HG03045 (cell line): ENCODE measurements at regions not wholly inside any gene's neighbourhood (a gene's known extent, or its start where the extent isn't known, plus 50 kb on each side); places are given as distances from the start of the nearest gene placed in this dataset.

Experiments
- ATAC-seq: cut with Tn5 transposase; IDR thresholded peaks from one replicate; pipeline ENCODE4 v1.9.1; 2021; ENCODE audit warnings: mild to moderate bottlenecking, moderate library complexity; ENCODE audit not compliant: unreplicated experiment

- no peak for ATAC-seq
These were observed 95.0 kb upstream of the GIMD1 start for GRCh38 chr4:106463622-106464021.

GRCh38 chr4:106454581-106454980 lies 86.0 kb upstream of the GIMD1 start:
- ATAC-seq, result no peak

GRCh38 chr4:106454021-106454420 lies 85.4 kb upstream of the GIMD1 start:
- ATAC-seq, result no peak

- no peak for ATAC-seq
These were observed 82.5 kb upstream of the GIMD1 start for GRCh38 chr4:106451091-106451490.

- ATAC-seq, result no peak
These were observed 81.7 kb upstream of the GIMD1 start for GRCh38 chr4:106450249-106450648.

GRCh38 chr4:106444557-106444956 lies 76.0 kb upstream of the GIMD1 start:
- no peak for ATAC-seq

GRCh38 chr4:106430797-106431196 lies 62.2 kb upstream of the GIMD1 start:
- ATAC-seq, result no peak

DNA sequence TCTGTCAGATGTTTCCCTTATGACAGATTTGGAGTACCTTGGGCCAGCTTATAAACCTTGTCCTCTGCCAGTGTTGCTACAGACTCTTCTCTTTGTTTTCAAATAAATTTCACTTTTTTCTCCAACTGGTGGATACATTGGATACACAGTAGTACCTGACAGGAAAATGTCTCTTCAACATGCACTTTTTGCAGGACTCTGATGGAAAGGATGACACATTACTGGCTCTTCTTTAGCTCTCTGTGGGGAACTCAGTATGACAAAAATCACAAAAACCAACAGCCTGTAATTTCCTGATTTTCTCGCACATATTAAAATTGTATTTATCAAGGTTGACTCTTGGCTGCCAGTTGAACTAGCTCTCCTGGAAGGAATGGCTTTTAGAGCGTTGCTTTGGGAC lies 61.3 kb upstream of the GIMD1 start:
- ATAC-seq, result no peak

- no peak for ATAC-seq
These were observed 57.5 kb upstream of the GIMD1 start for GRCh38 chr4:106426069-106426468.

DNA sequence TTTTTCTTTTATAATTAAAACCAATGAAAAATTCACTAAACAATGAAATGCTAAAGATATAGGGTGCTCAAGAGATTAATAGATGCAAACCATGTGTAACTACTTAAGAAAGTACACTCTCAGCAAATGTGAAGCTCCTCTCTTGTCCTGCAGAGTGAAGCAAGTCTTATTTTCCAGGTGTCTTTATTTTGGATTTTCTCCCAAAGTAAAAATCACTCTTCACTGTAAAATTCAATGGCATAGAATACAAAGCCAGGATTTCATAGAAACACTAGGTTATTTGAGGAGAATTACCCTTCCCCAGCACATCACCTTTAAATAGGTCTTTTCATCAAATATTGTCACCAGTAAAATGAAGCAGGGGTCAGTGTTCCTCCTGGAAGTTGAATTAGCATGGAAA lies 57.0 kb upstream of the GIMD1 start:
- no peak for ATAC-seq

DNA sequence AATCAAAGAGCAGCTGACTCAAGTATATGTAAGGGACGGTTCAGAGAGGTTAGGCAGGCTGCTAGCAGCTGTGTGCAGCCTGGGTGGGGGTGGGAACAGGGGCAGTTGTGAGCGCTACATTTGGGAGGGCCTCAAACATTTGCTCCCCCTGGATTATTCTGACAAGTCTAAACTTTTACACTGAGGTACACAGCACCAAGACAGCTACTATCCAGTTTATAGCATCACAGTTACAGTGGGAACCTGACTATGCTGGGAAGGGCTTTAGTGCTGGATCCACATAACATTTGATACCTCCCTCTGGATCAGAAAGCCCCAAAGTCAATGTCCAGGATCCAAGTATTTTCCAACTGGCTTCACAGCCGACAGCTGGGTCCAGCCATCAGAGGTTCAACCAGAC lies 55.8 kb upstream of the GIMD1 start:
- no peak for ATAC-seq

GRCh38 chr4:106423791-106424190 lies 55.2 kb upstream of the GIMD1 start:
- no peak for ATAC-seq

- no peak for ATAC-seq
These were observed 54.2 kb upstream of the GIMD1 start for GRCh38 chr4:106422766-106423165.

- ATAC-seq, result no peak
These were observed 53.1 kb upstream of the GIMD1 start for GRCh38 chr4:106421441-106422296.

- no peak for ATAC-seq
These were observed 49.9 kb upstream of the GIMD1 start for GRCh38 chr4:106418444-106418843.
